IMR-90 (cell line): ENCODE measurements at regions not wholly inside any gene's neighbourhood (a gene's known extent, or its start where the extent isn't known, plus 50 kb on each side); places are given as distances from the start of the nearest gene placed in this dataset.
A peak's percentile ranks its signal among the peaks of the same experiment; 100 is the strongest.

Source experiments
- ATAC-seq: fragments of 200-7000 bp; cut with Tn5 transposase; 2 replicates; pipeline ENCODE4 v1.9.1; 2020; ENCODE audit warnings: low read depth, mild to moderate bottlenecking, moderate library complexity
- BruUV-seq: library from RNA; stranded (reverse); fragments of 400-500 nt; replicated peaks from 2 replicates; lab custom pipeline; 2021; lab: Mats Ljungman, UMichigan
- CTCF ChIA-PET: fragments of 300-600 bp; formaldehyde crosslinking; extraction: SDS; loops from one replicate; lab custom pipeline; 2021; ENCODE audit warnings: antibody characterized with exemption; lab: Yijun Ruan, JAX
- POLR2A ChIA-PET: fragments of 300-600 bp; sonication (Branson Sonifier 250); formaldehyde crosslinking; loops from one replicate; lab custom pipeline; 2022; ENCODE audit warnings: antibody characterized with exemption; ENCODE audit not compliant: unreplicated experiment; lab: Charles Lee
- DNase-seq: peaks from one replicate; pipeline ENCODE4 v3.0.0; 2013
- H2AFZ ChIP-seq: replicated peaks from 2 replicates; pipeline ENCODE3; 2013; ENCODE audit warnings: low read length, mild to moderate bottlenecking; ENCODE audit not compliant: poor library complexity
- H2AK5ac ChIP-seq: 2 replicates; pipeline ENCODE4 v1.6.1; 2013; ENCODE audit warnings: low read depth, low read length, inconsistent platforms
- H2AK9ac ChIP-seq: replicated peaks from 2 replicates; pipeline ENCODE3; 2013; ENCODE audit warnings: mild to moderate bottlenecking, low read depth, low read length, moderate library complexity; ENCODE audit not compliant: poor library complexity
- H2BK120ac ChIP-seq: 2 replicates; pipeline ENCODE4 v1.6.1; 2013; ENCODE audit warnings: low read depth, low read length, inconsistent platforms
- H2BK15ac ChIP-seq: 3 replicates; pipeline ENCODE4 v1.6.1; 2013; ENCODE audit warnings: low read depth, low read length, inconsistent platforms
- H2BK20ac ChIP-seq: 2 replicates; pipeline ENCODE4 v1.6.1; 2013; ENCODE audit warnings: low read depth, mild to moderate bottlenecking, inconsistent platforms, low read length, moderate library complexity
- H2BK5ac ChIP-seq: 2 replicates; pipeline ENCODE4 v1.6.1; 2013; ENCODE audit warnings: mild to moderate bottlenecking, low read depth, low read length, inconsistent platforms; ENCODE audit not compliant: poor library complexity, severe bottlenecking
- H3K14ac ChIP-seq: replicated peaks from 2 replicates; pipeline ENCODE4 v1.6.1; 2013; ENCODE audit warnings: low read depth, low read length, inconsistent platforms
- H3K18ac ChIP-seq: 2 replicates; pipeline ENCODE4 v1.6.1; 2013; ENCODE audit warnings: low read depth, low read length, control low read depth
- H3K23ac ChIP-seq: 2 replicates; pipeline ENCODE4 v1.6.1; 2013; ENCODE audit warnings: low read depth, low read length, inconsistent platforms
- H3K27ac ChIP-seq: 2 replicates; pipeline ENCODE4 v1.5.1; 2013; ENCODE audit warnings: mild to moderate bottlenecking, control low read depth, low read length; ENCODE audit not compliant: insufficient read depth
- H3K27me3 ChIP-seq: 2 replicates; pipeline ENCODE4 v1.6.1; 2013; ENCODE audit warnings: low read length; ENCODE audit not compliant: control insufficient read depth, insufficient read depth
- H3K36me3 ChIP-seq: 2 replicates; pipeline ENCODE4 v1.6.1; 2013; ENCODE audit warnings: low read length, mixed read lengths; ENCODE audit not compliant: control insufficient read depth, insufficient read depth
- H3K4ac ChIP-seq: 2 replicates; pipeline ENCODE4 v1.6.1; 2013; ENCODE audit warnings: low read depth, low read length, inconsistent platforms
- H3K4me1 ChIP-seq: 2 replicates; pipeline ENCODE4 v1.6.1; 2013; ENCODE audit warnings: low read length, mixed read lengths; ENCODE audit not compliant: control insufficient read depth, insufficient read depth
- H3K4me2 ChIP-seq: 2 replicates; pipeline ENCODE4 v1.6.1; 2013; ENCODE audit warnings: low read depth, mild to moderate bottlenecking, control low read depth, low read length, moderate library complexity
- H3K4me3 ChIP-seq: 2 replicates; pipeline ENCODE4 v1.5.1; 2013; ENCODE audit warnings: low read depth, mild to moderate bottlenecking, control low read depth, low read length, moderate library complexity; ENCODE audit not compliant: insufficient read depth
- H3K56ac ChIP-seq: 2 replicates; pipeline ENCODE4 v1.6.1; 2013; ENCODE audit warnings: low read length, inconsistent platforms; ENCODE audit not compliant: insufficient read depth; ENCODE audit errors: extremely low read depth
- H3K79me1 ChIP-seq, 2 experiments: 2 replicates each; pipeline ENCODE4 v1.6.1; 2013; ENCODE audit warnings: low read length in 2 of 2, inconsistent platforms in 1 of 2, low read depth in 1 of 2
- H3K9ac ChIP-seq: 2 replicates; pipeline ENCODE4 v1.6.1; 2013; ENCODE audit warnings: low read depth, low read length, control low read depth
- H3K9me1 ChIP-seq: 2 replicates; pipeline ENCODE4 v1.6.1; 2013; ENCODE audit warnings: low read length, inconsistent platforms; ENCODE audit not compliant: insufficient read depth
- H3K9me3 ChIP-seq: 2 replicates; pipeline ENCODE4 v1.6.1; 2013; ENCODE audit warnings: low read length; ENCODE audit not compliant: control insufficient read depth, insufficient read depth
- H4K20me1 ChIP-seq: 2 replicates; pipeline ENCODE4 v1.6.1; 2013; ENCODE audit warnings: low read length, inconsistent platforms; ENCODE audit not compliant: insufficient read depth
- H4K5ac ChIP-seq: 2 replicates; pipeline ENCODE4 v1.6.1; 2013; ENCODE audit warnings: mild to moderate bottlenecking, low read depth, low read length, control low read depth
- H4K8ac ChIP-seq, 2 experiments: 2 replicates each; pipeline ENCODE4 v1.6.1; 2013; ENCODE audit warnings: low read depth in 2 of 2, low read length in 2 of 2, control low read depth in 1 of 2, inconsistent platforms in 1 of 2
- H4K91ac ChIP-seq: 2 replicates; pipeline ENCODE4 v1.6.1; 2013; ENCODE audit warnings: low read depth, low read length, inconsistent platforms; ENCODE audit not compliant: insufficient read depth
- NFE2L2 ChIP-seq: fragments of 150-350 bp; IDR thresholded peaks from 2 replicates; pipeline ENCODE4 v1.6.1; 2016; ENCODE audit warnings: low read depth, mild to moderate bottlenecking, low read length
- POLR2A ChIP-seq: IDR thresholded peaks from 2 replicates; pipeline ENCODE4 v1.6.1; 2012; ENCODE audit warnings: mild to moderate bottlenecking, low read depth, low read length
- RAD21 ChIP-seq: IDR thresholded peaks from 2 replicates; pipeline ENCODE4 v1.6.1; 2012; ENCODE audit warnings: low read length, improper control_type of control experiment
- WGBS, 2 experiments: methylation state at CpG; one replicate each; pipeline versions ENCODE4 v1.1.5 to v1.1.7; 2013; ENCODE audit warnings: missing lambda C conversion rate in 2 of 2; ENCODE audit not compliant: insufficient read length in 1 of 2; ENCODE audit errors: extremely low coverage in 2 of 2; 5-methylcytosine and 5-hydroxymethylcytosine counted together
- dilution Hi-C: fragments of 300-500 bp; cut with HindIII; formaldehyde crosslinking; loops from one replicate; pipeline ENCODE4 v1.14.3; 2018; ENCODE audit warnings: low sequenced_read_pairs; ENCODE audit not compliant: unreplicated experiment
- in situ Hi-C: fragments of 300-500 bp; cut with MboI; formaldehyde crosslinking; loops from 3 replicates; pipeline ENCODE4 v1.14.3; 2019; ENCODE audit warnings: low sequenced_read_pairs, inconsistent platforms, mixed read lengths
- intact Hi-C: fragments of 100-400 bp; cut with micrococcal nuclease; formaldehyde crosslinking; loops from 2 replicates; pipeline ENCODE4 v1.10.0; 2022

- 50% methylated on average over 1 of the region's 3 CpGs; no CpG with 5 or more reads in 1 of the 2 experiments for WGBS, 2 experiments
- TF ChIP-seq NFE2L2 (no peak), RAD21 (no peak), POLR2A (no peak)
- Histone ChIP-seq H4K8ac (0 out of 4 replicates have a peak overlapping the region, but pooled peaks of 1 of the 2 experiments have one; percentile 64), H3K4me3 (no peak overlapping the region), H3K27me3 (no peaks in the 10 kb centered on the region), H2AK5ac (peak overlapping the region; percentile 21; the same call in 1 of the 2 replicates), H2BK15ac (0 out of 3 replicates have a peak overlapping the region, but pooled peaks have one; percentile 43), H3K36me3 (no peaks in the 10 kb centered on the region), H2BK120ac (no peak overlapping the region; the same call in 1 of the 2 replicates), H4K5ac (no peak overlapping the region), H3K23ac (no peak overlapping the region), H3K27ac (peak overlapping the region; percentile 68; the same call in 1 of the 2 replicates), H4K91ac (no peak overlapping the region), H2BK5ac (no peak overlapping the region), H3K9ac (no peak overlapping the region), H3K9me3 (no peaks in the 10 kb centered on the region), H3K4me2 (no peak overlapping the region), H2AK9ac (no peak overlapping the region), H3K4ac (peak overlapping the region; percentile 43), H3K18ac (no peak overlapping the region), H3K14ac (peak overlapping the region; percentile 63), H3K4me1 (peaks cover 19% of the 10 kb centered on the region), H3K79me1 (peaks cover 0 to 4% of the 10 kb centered on the region in 2 experiments; a peak in 1 of 4 replicates), H4K20me1 (no peaks in the 10 kb centered on the region), H2AFZ (peak overlapping the region; percentile 26), H3K56ac (no peak overlapping the region), H3K9me1 (peaks cover 8% of the 10 kb centered on the region), H2BK20ac (no peak overlapping the region)
- ChIA-PET POLR2A (no interaction called here), CTCF (interaction anchor here (0.6 kb wide), 1 partner anchor 11 kb away, joined by 3 read pairs; no protein-coding TSS in a partner anchor)
- dilution Hi-C loops = no loop called here
- no TSS peak for BruUV-seq
- DNase-seq (no peak), ATAC-seq (no peak)
- intact Hi-C loops = no loop called here
- in situ Hi-C loops = no loop called here
Measured at GRCh38 chr14:73795466-73795865, 56.2 kb upstream of the PTGR2 start.
